Ovary (tissue), 3 donors: ENCODE measurements at regions not wholly inside any gene's neighbourhood (a gene's known extent, or its start where the extent isn't known, plus 50 kb on each side); places are given as distances from the start of the nearest gene placed in this dataset.

Experiments used
- CTCF ChIP-seq, 3 donors: fragments of 450-650 bp in 2 of 3; fragments of 200-600 bp in 1 of 3; IDR thresholded peaks; one replicate each; pipeline versions ENCODE4 v1.5.1 to v1.8.0; 2016 to 2022; ENCODE audit warnings: antibody characterized with exemption in 3 of 3, mild to moderate bottlenecking in 1 of 3
- POLR2A ChIP-seq: fragments of 450-650 bp; IDR thresholded peaks from one replicate; pipeline ENCODE4 v1.6.1; 2017; ENCODE audit warnings: antibody characterized with exemption, mild to moderate bottlenecking, moderate library complexity
- donor health status: DM: no; HTN: no; CAD: no.

GRCh38 chr11:16512899-16513241 lies 156.5 kb upstream of the SOX6 start:
- TF ChIP-seq POLR2A = no peak
- no peak for TF ChIP-seq CTCF (IDR thresholded peaks at IDR 0.05)
